ENCODE measurements at regions not wholly inside any gene's neighbourhood (a gene's known extent, or its start where the extent isn't known, plus 50 kb on each side); places are given as distances from the start of the nearest gene placed in this dataset.
A peak's percentile ranks its signal among the peaks of the same experiment; 100 is the strongest.

GRCh38 chr4:3369781-3370674 lies 71.7 kb upstream of the HGFAC start:
- FAIRE-seq = peak; percentile 91
- BruUV-seq (replicated peaks) = TSS peak; percentile 93
- dilution Hi-C loops (cut with MboI; ENCODE audit: extremely low pct_ligation_motif_present, low sequenced_read_pairs) = no loop called here

More at GRCh38 chr4:3369781-3370674, 71.7 kb upstream of the HGFAC start:
- H4K20me1 ChIP-seq (replicated peaks; ENCODE audit: control insufficient read depth, extremely low read depth, insufficient read depth, low read length) = no peaks in the 10 kb centered on the region
- peak overlapping the region; percentile 55 for H3K4me2 ChIP-seq (ENCODE audit: insufficient read depth, low read length)
- POLR2A ChIA-PET = interaction anchor here (1.0 kb wide), 1 partner anchor 24 kb away, joined by 4 read pairs; no protein-coding TSS in a partner anchor
- CTCF ChIA-PET = interaction anchor here (0.7 to 3.9 kb wide), 16 partner anchors 8 to 111 kb away, joined by 3 to 54 read pairs (median 4); no protein-coding TSS in a partner anchor
- peak overlapping the region; percentile 72 for H3K27ac ChIP-seq (ENCODE audit: insufficient read depth, low read depth, low read length)
- H3K9me3 ChIP-seq (replicated peaks; ENCODE audit: control insufficient read depth, insufficient read depth, low read length) = no peaks in the 10 kb centered on the region
- peak; percentile 83 for DNase-seq (ENCODE audit: low read depth, low spot score)
- H3K4me3 ChIP-seq (replicated peaks in 1 of 3; ENCODE audit: insufficient read depth in 1 of 3, low read depth in 1 of 3, low read length in 3 of 3) = peak overlapping the region in 1 of 3 experiments; percentile 61
- H3K9me1 ChIP-seq (replicated peaks; ENCODE audit: control insufficient read depth, extremely low read depth, insufficient read depth, low read length) = no peaks in the 10 kb centered on the region
- H2AFZ ChIP-seq (ENCODE audit: low read depth, low read length) = no peak overlapping the region
- peaks cover 26% of the 10 kb centered on the region for H3K79me2 ChIP-seq (ENCODE audit: control insufficient read depth, insufficient read depth, low read length)
- H3K9ac ChIP-seq (replicated peaks; ENCODE audit: extremely low read depth, insufficient read depth, low read length) = peak overlapping the region; percentile 67
- H3K36me3 ChIP-seq (ENCODE audit: control insufficient read depth in 2 of 2, extremely low read depth in 1 of 2, insufficient read depth in 2 of 2, low read length in 2 of 2) = peaks cover 0 to 5% of the 10 kb centered on the region in 2 experiments
- peaks cover 39% of the 10 kb centered on the region for H3K4me1 ChIP-seq (ENCODE audit: control insufficient read depth, extremely low read depth, insufficient read depth, low read length)
- intact Hi-C loops (cut with micrococcal nuclease) = loop anchor here (1.0 to 2.0 kb wide), 3 partner anchors 15 to 65 kb away; no protein-coding TSS in a partner anchor
- H3K27me3 ChIP-seq (ENCODE audit: control insufficient read depth in 2 of 2, insufficient read depth in 2 of 2, low read length in 2 of 2) = no peaks in the 10 kb centered on the region
- TF ChIP-seq MYC (IDR thresholded peaks at IDR 0.05; ENCODE audit: low read depth, low read length) (no peak), POLR2A (IDR thresholded peaks at IDR 0.05; ENCODE audit: low read depth, low read length) (no peak), JUN (IDR thresholded peaks at IDR 0.05; ENCODE audit: borderline replicate concordance, insufficient read depth, insufficient read length, low read depth) (peak; percentile 44), GATA2 (IDR thresholded peaks at IDR 0.05; ENCODE audit: insufficient read depth, insufficient read length, low read depth, low read length) (peak; percentile 20), MAX (IDR thresholded peaks at IDR 0.05; ENCODE audit: insufficient read depth, insufficient read length) (no peak), EZH2 (IDR thresholded peaks at IDR 0.05; ENCODE audit: borderline replicate concordance, low read depth, low read length, severe bottlenecking) (no peak), FOS (IDR thresholded peaks at IDR 0.05; ENCODE audit: borderline replicate concordance, insufficient read depth, low read length) (no peak), POLR2AphosphoS5 (IDR thresholded peaks at IDR 0.05; ENCODE audit: insufficient read depth, low read depth, low read length) (peak; percentile 52)
- TF ChIP-seq, protein P1, sequence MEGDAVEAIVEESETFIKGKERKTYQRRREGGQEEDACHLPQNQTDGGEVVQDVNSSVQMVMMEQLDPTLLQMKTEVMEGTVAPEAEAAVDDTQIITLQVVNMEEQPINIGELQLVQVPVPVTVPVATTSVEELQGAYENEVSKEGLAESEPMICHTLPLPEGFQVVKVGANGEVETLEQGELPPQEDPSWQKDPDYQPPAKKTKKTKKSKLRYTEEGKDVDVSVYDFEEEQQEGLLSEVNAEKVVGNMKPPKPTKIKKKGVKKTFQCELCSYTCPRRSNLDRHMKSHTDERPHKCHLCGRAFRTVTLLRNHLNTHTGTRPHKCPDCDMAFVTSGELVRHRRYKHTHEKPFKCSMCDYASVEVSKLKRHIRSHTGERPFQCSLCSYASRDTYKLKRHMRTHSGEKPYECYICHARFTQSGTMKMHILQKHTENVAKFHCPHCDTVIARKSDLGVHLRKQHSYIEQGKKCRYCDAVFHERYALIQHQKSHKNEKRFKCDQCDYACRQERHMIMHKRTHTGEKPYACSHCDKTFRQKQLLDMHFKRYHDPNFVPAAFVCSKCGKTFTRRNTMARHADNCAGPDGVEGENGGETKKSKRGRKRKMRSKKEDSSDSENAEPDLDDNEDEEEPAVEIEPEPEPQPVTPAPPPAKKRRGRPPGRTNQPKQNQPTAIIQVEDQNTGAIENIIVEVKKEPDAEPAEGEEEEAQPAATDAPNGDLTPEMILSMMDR (IDR thresholded peaks at IDR 0.05; ENCODE audit: extremely low read depth in 1 of 2, insufficient read depth in 1 of 2, low read depth in 1 of 2, low read length in 2 of 2) = no peak
